HG03354 (cell line): ENCODE measurements at regions not wholly inside any gene's neighbourhood (a gene's known extent, or its start where the extent isn't known, plus 50 kb on each side); places are given as distances from the start of the nearest gene placed in this dataset.
"Not testable (repeated sequence)": the region's sequence is repeated elsewhere in the genome, so short reads cannot be mapped to it uniquely, and the experiment has no call there.

Source experiments
- ATAC-seq: cut with Tn5 transposase; IDR thresholded peaks from one replicate; pipeline ENCODE4 v1.9.1; 2021; ENCODE audit warnings: mild to moderate bottlenecking; ENCODE audit not compliant: unreplicated experiment, poor library complexity, severe bottlenecking

DNA sequence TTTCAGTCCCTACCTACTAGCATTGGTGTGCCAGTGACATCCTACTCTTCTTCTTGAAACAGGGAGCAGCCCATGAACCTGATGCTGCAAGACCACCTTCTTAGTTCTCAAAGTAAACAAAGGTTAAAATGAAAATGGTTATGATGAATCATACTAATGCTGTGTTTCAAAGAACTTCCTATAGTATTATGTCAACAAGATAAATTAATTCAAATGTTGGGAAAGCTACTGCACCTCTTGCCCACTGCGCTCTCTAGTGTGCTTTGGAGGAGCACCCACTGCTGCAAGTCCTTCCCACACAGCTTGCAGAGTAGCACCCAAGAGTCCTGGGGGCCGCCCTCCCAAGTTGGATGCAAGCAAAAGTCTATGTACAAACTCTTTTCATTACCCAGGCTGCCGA, 81.1 kb downstream of the CD200R1L start:
- ATAC-seq = no peak

DNA sequence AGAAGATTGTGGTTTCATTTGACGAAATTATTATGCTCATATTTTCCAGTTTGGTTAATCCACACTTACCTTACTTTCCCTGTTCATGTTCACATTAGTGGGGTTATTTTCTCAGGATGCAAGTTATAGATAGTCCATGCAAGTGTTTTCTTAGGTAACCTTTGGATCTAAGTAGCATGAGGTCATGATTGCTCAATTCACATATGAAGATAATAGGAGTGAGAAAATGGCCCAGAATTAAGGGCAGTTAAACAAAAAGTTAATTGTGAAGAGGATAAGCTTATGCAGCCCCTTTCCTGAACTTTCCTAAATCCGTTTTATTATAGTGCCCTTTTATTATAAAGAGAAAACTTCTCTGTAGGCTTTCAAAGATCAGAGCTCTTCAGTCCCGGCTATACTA, 83.4 kb downstream of the CD200R1L start:
- ATAC-seq = no peak

DNA sequence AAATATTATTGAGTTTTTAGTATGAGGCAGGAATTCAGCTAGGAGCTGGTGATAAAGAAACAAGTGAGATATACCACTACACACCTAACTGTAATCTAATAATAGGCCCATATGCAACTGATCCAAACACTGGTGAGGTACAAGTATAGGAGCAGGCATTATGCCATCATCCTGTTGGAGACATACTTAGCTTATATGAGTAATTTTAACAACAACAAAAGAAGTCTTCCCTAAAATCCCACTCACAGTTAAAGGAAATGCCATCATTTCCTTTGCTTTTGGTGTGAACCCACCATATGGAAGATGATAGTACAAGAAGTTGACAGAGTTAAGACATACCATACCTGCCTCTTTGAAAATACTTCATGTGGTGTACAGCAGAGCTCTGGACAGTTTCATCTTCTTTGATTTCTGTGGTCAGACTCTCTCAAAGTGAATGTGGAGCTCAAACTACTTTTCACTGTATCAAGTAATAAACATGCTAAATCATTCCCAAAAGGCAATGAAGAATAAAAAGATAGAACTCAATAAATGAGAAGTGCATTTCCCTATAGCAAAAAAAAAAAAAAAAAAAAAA, 85.5 kb downstream of the CD200R1L start:
- ATAC-seq = no peak

DNA sequence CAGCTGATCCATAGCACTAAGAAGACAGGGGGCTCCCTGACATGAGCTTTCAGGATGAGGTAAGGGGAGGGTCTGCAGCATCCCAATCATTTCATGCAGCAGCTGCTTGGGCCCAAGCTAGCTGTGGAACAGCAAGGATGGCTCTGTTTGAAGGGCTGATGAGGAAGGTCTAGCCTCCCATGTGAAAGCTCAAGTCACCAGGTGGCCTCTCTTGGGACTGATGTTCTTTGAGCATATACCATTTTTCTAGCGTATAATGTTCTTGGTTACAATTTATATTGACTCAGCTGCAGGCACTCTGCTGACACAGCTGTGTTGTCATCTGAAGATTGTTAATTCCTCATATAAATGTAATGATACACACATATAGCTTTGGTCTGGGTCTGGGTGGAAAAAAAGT, 87.0 kb downstream of the CD200R1L start:
- ATAC-seq = no peak

DNA sequence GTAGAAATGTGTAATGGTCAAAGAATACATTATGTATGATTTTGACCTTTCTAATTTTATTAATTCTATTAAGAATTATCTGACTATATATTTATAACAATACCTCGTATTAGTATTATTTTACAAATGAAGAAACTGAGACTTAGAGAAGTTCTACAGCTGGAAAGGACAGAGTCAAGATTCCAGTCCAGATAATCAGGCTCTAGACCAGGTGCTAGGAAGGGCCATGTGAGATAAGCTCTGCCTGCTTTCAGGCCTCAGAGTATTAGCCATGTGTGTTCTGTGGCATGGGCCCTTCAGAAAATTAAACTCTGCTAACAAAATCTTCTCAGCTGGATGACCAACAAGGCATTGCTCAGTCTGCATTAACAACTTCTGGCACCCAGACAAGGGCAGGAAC, 87.5 kb downstream of the CD200R1L start:
- no peak for ATAC-seq

DNA sequence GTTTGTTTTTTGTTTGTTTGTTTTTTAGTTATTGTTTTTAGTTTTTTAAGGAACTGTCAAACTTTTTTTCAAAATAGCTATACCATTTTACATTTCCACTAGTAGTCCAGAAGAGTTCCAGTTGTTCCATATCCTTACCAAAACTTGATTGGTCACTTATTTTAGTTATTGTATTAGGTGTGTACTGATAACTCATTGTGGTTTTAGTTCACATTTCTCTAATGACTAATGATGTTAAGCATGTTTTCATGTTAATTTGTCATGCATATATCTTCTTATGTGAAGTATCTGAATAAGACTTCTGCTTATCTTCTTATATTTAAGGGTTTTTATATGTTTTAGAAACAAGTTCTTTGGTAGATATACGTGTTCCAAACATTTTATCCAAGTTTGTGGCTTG, 89.5 kb downstream of the CD200R1L start:
- ATAC-seq = no peak

DNA sequence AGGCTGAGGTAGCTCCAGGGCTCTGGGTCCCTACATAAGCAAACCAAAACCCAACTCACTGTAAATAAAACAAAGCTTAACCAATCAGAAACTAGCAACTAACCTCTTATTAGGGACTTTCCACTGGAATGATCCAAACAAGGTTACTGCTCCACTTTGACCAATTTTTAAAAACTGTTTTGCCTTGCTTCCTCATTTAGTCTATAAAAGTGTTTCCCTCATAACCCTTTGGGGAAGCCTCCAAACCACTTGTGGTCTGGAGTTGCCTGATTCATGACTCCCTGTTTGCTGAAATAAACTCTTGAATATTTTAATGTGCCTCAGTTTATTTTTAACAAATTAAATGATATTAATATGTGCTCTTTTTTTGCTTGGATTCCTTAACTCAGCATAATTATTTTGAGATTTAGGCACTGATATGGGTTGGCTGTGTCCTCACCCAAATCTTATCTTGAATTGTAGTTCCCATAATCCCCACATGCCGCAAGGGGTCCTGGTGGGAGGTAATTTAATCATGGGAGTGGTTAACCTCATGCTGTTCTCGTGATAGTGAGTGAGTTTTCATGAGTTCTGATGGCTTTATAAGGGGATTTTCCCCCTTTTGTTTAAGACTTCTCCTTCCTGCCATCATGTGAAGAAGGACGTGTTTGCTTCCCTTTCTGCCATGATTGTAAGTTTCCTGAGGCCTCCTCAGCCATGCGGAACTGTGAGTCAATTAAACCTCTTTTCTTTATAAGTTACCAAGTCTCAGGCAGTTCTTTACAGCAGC, 90.6 kb downstream of the CD200R1L start:
- no peak for ATAC-seq

DNA sequence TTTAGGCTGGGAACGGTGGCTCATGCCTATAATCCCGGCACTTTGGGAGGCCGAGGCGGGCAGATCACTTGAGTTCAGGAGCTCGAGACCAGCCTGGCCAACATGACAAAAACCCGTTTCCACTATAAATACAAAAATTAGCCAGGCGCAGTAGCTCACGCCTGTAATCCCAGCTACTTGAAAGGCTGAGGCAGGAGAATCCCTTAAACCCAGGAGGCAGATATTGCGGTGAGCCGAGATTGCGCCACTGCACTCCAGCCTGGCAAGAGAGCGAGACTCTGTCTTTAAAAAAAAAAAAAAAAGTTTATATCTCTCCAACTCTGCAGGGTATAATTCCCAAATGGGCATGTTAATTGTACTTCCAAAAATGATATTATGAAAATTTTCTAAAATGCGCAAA, 91.6 kb downstream of the CD200R1L start:
- ATAC-seq = not testable (repeated sequence)

DNA sequence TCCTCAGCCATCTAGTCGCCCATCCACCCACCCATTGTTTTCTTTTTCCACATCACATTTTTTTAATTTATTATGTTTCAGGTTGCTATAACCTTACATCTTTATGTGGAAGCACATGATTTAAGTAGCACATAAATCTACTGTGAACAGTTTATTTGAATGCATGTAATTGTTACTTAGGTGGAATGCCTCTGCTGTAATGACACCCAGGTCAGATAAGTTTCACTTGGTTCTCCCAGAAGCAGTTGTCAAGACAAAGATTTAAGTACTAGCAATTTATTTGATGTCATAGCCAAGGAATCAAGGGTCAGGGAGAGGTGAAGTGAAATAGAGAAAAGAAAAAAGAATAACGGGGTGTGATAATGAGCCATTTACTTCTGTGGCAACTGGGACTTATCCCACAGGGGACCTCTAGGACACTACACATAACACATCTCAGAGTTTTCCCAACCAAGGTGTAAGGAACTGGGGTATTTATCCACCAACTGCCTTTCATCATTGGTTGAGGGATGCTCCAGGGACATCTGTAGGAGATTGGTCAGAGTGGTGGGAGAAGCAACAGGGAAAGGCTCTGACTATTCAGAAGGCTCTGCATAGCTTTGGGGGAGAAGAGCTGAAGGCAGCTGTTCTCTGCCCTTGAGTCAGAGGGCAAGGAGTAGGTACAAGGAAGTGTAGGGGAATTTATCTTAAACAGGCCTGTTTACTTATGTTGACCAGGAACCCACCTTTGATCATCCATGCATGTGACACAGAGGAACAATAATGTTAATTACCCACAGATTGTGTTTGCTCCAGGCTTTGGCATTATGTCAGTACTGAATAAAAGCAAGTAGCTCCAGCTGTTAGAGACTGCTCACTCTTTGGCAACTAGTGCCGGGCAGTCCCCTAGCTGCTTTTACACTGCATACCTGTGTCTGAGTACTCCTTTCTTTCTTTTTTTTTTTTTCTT, 94.8 kb downstream of the CD200R1L start:
- no peak for ATAC-seq

DNA sequence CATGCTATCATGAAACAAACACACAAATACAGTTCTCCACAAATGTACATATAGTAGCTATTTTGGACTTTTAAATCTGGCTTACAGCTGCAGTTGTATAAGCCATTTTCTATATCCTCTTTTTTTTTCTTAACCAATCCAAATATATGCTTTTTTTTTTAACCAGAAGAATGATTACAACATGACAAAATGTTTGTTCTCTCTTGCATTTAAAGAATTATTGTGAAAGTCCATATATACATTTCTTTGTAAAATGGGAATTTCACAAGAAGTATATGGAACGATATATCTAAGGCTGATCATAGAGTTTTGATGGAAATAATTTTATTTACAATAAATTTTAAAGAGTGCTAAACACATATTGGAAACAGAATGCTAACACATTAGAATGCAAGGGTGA, 95.6 kb downstream of the CD200R1L start:
- no peak for ATAC-seq

DNA sequence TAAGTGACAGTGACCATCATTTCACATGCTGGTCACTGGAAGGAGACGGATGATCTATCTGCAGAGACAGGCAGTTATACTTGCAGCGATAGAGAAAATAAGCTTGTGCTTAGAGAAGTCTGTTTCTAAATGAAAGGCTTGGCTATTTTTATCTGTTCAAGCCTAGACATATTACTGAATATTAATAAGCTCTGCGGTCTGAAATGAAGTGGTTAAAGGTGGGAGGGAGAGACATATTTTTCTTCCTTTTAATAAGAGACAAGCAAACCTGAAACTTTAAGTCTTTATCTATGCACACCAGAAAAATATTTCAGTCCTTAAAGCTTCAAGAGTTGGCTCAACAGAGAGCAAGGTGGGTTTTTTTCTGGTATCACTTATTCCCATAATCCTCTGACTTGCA, 99.0 kb downstream of the CD200R1L start:
- no peak for ATAC-seq

DNA sequence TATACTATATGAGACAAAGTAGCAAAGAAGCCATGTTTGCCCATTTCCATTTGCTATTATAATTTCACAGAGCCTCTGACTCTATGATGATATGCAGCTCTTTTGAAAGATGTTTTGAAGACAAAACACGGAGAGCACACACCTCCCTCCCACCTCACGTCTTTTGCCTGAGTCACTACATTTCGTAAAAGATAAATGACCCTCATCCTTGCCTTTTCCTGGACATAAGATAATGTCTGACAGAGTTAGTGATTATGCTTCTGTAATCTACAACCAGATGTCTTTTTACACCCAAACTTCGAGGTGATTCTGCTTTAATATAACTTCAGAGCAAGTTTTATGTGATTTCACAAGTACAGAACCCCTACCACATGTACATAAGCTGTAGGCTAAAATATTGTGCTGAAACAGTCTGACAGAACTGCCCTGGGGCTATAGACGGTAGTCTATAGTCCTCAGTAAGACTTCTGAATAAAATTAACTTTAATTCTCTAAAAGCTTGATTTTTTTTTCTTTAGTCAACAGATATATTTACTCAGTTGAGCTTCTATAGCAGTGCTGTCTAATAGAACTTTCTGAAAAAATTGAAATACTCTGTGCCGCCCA, 99.9 kb downstream of the CD200R1L start:
- no peak for ATAC-seq

DNA sequence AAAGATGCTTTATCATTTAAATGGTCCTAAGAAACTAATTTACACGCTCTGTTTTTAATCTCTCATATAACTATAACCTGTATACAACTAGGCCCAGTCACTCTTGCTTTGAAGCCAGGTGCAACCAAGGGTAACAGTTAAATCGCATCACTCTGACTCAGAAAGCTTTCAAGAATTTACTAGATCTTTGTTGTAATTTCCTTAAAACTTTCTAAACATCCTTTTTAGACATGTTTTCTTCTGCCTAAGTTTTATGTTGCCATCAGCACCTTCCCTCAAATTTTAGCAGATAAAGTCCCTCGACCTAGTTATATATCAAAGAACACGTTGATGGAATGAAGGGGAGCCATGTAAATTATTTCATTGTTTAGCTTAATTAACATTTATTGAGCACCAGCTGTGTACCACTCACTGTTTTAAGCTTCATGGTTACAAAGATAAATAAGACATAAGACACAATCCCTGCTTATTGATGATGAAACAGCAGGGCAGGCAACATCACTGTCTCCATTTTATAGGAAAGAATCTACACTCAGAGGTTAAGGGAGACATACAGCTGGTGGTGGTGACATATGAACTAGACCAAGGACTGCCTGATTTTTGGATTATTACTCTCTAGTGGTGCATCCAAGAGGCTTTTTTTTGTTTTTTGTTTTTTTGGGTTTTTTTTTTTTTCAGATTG, 101.0 kb downstream of the CD200R1L start:
- no peak for ATAC-seq

DNA sequence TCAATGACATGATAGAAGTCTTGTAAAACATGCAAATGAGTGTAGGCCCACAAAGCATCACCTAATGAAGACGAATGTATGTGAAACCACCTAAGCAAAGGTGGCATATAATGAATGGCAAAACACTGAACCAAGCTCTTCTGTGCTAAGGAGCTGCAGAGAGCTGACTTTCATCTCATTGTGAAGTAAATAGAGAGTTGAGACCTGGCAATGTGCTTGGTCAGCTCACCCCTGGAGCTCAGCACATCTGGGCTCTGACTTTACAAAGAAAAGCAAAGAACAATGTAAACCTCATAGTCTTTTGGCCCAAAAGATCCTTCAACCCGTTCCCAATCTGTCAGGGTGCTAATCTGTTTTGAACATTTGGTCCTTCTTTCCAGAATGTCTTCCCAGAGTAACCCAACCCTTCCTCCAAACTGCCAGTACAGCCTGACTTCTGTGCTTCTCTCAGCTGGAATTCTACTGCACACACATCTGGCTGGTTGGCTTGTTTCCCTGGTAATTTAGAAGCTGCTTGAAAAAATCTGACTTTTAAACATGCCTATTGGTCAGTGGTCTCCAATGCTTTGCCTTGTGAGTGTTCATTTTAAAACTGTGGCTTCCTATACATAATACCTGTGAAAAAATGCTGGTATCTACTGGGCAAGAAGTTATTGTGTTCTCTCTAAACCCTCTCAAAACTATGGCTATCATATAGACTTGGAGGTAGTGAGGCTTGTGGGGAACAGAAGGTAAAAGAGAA, 101.7 kb downstream of the CD200R1L start:
- no peak for ATAC-seq

DNA sequence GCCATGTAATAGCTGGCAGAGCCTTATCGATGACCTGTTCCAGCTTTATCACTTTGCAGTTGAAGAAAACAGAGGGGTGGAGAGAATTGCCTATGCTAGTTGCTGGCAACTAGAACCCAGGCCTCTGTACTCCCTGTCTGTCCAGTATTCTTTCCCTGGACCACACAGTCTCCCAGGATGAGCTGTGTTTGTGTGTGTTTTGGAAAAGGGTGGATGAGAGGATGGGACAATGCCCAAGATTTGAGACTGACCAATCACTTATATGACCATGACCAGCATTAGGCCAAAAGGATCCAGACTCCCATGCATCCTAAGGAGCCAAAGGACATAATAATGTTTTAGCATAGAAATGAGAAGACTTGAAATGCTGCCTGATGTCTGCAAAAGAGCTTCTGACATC, 102.6 kb downstream of the CD200R1L start:
- ATAC-seq = no peak

DNA sequence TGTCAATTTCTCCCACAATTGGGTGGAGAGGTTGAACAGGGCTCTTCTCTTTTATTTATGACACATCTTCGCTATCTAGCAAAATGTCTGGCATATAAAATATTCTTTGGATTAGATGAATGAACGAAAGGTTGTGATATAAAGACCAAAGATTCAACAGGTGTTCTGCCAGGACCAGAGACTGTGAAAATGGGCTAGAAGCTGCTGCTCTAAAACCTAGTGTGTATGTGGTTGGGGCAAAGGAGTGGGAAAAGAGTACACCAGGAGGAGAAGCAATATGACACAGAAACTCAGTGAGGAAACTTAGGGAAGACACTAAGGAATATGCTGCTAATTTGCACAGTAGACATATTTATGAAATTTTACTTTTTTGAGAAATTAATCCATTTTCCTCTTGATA, 102.0 kb upstream of the CCDC80 start:
- no peak for ATAC-seq

DNA sequence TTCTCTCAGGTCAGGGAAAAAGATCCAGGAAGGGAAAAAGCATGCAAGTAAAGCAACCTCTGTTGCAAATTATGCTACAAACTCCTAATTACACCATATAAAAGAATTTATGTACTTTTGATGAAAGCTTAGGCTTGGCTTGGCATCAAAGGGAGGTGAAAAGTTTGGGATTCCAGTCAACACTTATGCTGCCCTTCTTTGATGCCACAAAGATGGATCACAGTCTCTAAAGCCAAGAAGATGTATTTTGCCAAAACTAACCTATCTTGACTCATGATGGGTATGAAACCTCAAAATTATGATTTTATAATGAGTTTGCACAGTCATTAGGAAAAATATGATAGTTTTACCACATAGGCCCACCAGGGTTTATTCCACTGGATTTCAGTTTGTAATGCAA, 101.0 kb upstream of the CCDC80 start:
- ATAC-seq = no peak

DNA sequence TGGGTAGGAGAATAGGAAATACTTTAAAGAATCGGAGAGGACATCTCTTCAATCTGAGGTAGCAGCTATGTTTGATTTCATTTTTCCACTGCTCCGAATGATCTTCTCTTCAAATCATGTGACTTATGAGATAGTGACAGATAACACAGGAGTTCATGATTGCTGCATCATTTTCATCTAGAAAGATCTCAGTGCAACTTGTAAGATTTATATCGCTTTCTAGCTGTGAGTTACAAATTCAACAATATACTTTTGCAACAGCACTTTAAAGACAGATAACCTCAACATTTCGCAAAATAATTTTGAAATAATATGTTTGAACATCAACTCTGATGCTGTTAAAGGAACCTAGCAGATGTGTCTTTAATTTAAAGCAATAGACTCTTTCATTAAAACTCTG, 99.9 kb upstream of the CCDC80 start:
- ATAC-seq = no peak
